B cell (primary cell): ENCODE measurements at regions not wholly inside any gene's neighbourhood (a gene's known extent, or its start where the extent isn't known, plus 50 kb on each side); places are given as distances from the start of the nearest gene placed in this dataset.

Experiments
- CTCF ChIP-seq: fragments of 200-600 bp; IDR thresholded peaks from one replicate; pipeline ENCODE4 v1.8.0; 2022; ENCODE audit warnings: antibody characterized with exemption, mild to moderate bottlenecking
- EZH2 ChIP-seq: IDR thresholded peaks from 2 replicates; pipeline ENCODE4 v1.6.1; 2012; ENCODE audit warnings: borderline replicate concordance, low read depth, mild to moderate bottlenecking, moderate library complexity, low read length; ENCODE audit not compliant: insufficient read depth, poor library complexity, severe bottlenecking

GRCh38 chr3:147652651-147653366 is 243.6 kb downstream of the ZIC1 start:
- TF ChIP-seq CTCF (no peak), EZH2 (no peak)
